ENCODE measurements at regions not wholly inside any gene's neighbourhood (a gene's known extent, or its start where the extent isn't known, plus 50 kb on each side); places are given as distances from the start of the nearest gene placed in this dataset.

DNA sequence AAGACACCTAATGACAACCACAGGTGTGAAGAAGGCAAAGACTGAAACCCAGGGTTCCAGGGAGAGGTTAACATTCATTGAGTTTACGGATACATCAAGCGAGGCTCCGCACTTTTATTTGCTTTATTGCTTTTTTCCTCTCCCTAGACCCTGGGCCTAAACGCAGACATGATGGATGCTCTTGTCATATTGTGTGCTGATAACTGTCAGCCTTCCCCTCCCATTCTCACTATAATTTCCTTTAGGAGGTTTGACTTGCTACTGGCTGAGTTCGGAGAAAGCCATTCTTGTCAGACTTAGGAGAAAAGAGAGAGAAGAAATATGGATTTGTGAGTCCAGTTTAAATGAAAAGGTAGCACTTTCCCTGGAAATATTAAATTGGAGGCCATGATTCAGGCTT is 471.6 kb downstream of the DNAH5 start:
- no peak for DNase-seq

GRCh38 chr5:13470975-13471374 is 473.5 kb downstream of the DNAH5 start:
- no peak for DNase-seq

GRCh38 chr5:13470263-13470662 is 474.2 kb downstream of the DNAH5 start:
- DNase-seq: no peak

DNA sequence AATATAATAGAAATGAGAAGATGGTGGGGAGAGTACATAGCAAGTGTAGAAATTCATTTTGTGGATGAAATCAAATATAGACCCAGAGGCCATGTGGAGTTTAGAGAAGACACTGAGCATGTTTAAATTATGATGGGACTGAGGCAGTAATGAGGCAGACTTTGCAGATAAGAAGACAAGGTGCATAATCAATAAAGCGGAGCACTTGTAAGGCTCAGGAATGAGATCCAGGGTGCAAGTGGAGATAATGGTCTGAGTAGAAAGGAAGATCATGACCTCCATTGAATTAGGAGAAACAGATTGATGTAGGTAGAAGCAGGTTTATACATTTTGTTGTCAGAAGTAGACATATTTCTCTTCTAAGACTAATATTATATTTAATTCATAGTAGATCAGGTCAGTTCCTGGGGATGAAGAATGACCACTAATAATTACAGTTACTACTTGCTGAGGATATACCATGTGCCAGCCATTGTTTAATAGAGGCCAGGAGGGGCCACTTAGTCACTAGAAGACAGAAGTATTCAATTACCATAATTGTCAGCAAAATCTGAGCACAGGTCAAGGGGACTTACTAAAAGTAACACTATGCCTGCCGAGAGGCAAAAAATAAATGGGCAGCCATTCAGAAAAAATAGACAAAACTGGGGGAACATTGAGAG is 479.8 kb downstream of the DNAH5 start:
- no peak for DNase-seq

DNA sequence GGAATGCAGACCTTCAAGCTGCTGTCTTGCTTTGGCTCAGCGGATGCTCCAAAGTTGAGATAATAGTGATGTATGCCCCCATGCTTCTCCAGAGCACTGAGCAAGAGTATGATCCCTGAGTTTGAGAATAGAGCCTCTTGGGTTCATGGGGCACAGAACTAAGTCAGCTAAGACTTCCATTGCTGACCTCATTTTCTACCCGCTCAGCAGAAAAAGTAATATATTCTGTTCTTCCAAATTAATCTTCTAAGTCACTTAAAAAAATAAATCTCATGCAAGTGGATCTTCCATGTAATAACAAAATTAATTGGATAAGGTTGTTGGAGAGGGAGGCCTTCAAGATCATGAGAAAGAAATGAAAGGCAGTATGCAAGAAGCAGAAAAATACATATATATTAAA is 483.9 kb downstream of the DNAH5 start:
- no peak for DNase-seq

DNA sequence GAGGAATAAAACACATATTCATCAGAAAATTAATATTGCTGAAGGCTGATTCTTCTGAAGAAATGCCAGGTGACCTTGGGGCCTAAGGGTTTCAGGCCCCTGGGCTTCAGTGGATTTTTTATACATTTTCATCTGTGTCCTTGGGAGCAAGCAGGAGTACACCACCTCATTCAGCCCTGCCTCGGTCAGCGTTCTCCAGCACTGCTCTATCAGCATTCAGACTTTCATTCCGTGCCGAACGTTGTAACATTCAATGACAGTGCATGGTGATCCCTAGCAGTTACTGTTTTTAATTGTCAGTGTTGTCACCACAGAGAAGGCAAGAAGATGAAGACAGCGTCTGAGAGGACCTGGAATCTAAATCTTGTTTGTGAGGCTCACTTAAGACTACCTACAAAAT is 490.4 kb downstream of the DNAH5 start:
- no peak for DNase-seq

- DNase-seq: no peak
These were observed 495.6 kb downstream of the DNAH5 start for GRCh38 chr5:13448843-13449242.

GRCh38 chr5:13439430-13439829 is 505.1 kb downstream of the DNAH5 start:
- no peak for DNase-seq

DNA sequence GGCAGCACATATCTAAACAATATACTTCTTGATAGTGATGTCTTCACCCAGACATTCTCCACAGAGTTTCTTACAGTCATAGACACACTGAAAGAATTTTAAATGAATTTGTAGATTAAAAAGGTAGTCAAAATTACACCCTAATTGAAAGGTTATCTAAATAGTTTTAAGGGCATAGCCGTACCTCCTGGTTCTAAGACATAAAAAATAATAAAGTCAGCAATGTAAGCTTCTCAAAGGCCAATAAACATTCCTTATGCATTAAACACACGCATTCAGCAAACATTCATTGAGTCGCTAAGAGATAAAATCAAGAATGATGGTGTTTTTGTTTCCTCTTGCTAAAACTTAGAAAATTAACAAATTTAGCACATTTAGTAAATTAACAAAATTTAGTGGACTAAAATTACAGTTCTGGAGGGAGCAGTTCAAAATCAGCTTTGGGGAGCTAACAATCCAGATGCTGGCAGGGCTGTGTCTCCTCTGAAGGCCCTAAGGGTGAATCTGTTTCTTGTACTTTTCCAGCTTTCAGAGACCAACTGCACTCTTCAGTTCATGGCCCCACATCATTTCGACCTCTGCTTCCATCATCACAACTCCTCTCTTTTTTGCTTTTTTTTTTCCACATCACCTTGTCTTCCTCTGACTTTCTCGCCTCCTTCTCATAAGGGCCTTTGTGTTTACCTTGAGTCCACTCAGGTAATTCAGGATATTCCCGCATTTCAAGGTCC is 516.5 kb downstream of the DNAH5 start:
- DNase-seq: no peak

GRCh38 chr5:13412040-13412595 is 532.4 kb downstream of the DNAH5 start:
- DNase-seq: no peak

DNA sequence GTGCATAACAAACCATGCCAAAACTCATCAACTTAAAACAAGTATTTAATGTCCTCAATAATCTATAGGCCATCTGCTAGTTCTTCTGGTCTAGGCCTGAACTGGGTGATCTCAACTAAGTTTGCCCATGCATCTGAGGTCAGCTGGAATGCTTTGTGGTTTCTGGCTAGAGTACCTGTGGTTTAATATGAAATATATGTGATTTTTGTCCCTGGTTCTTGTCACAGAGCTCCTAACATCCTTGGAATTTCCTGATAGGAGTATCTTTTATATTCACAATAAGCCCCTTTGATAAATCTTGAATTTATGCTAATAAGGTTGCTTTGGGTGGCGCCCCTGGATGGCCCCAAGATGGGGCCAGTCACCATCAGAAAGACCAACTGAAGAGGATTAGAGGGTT is 535.9 kb downstream of the DNAH5 start:
- DNase-seq: no peak

GRCh38 chr5:13403351-13403750 is 541.1 kb downstream of the DNAH5 start:
- DNase-seq: no peak

GRCh38 chr5:13385066-13385465 is 559.4 kb downstream of the DNAH5 start:
- no peak for DNase-seq

DNA sequence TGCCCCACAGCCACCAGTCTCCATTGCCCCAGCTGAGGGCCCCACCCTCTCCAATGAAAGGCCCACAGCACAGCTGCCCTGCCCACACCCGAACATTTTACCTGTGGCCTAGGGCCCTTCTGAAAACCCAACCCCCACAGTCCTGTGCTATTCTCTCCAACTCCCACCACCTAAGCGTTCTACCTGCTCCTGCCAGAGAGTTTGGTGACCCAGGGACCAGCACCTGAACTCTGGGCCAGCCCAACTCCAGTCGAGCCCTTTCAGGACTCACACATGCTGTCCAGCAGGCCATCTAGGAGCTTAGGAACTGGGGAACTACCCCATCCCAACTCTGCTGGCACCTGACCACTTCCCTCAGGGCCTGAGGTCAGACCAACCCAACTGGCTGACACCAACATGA is 562.3 kb downstream of the DNAH5 start:
- DNase-seq: no peak

GRCh38 chr5:13378091-13378490 is 566.4 kb downstream of the DNAH5 start:
- no peak for DNase-seq

DNA sequence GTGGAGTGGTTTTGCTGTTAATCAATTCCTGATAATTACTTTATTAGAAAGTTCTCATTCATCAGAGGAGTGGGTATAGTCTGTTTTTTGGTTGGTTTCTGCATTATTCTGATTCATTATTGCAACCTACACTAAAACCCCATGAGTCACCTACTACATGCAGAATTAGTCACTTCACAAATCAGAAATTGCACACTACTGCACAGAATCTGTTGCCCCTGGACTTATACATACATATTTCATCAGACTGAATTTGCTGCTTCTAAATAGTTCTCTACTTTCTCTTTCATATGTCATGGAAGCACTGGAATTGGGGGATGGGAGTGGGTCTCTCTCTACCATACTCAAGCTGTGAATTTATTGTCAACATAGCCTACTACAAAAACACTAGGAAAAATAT is 585.1 kb downstream of the DNAH5 start:
- DNase-seq: no peak

GRCh38 chr5:13358342-13358741 is 586.1 kb downstream of the DNAH5 start:
- DNase-seq: no peak

- no peak for DNase-seq
These were observed 586.6 kb downstream of the DNAH5 start for GRCh38 chr5:13357929-13358328.

DNA sequence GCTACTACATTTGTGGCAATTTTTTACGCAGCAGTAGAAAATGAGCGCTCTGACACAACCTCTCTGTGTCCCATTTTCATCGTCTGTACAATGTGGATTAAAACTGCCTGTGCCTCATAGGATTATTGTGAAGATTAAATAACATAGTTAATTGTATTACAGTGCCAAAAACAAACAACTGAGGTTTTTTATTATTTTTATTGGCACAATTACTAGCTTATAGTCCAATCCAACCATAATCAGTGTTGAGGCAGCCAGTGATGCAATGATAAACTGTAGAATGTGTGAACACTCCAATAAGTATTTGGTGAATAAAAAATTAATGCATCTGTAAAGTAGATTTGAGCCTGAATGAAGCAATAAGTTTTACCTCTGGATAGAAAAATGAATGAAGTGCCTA is 588.3 kb downstream of the DNAH5 start:
- DNase-seq: no peak

DNA sequence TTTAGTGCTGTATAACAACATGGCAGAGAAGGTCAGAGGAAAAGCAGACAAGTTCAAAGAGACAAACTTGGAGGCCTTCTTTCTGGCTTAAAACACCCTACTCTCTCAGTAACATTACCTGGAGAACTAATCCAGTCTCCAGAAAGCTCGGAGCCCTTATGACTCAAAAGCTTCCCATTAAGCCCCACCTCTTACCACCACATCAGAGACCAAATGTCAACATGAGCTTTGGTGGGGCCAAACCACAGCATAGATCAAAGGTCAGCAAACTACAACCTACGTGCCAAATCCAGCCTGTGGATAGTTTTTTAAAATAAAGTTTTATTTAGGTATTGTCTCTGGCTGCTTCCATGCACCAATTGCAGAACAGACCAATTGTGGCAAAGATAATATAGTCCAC is 589.9 kb downstream of the DNAH5 start:
- no peak for DNase-seq

DNA sequence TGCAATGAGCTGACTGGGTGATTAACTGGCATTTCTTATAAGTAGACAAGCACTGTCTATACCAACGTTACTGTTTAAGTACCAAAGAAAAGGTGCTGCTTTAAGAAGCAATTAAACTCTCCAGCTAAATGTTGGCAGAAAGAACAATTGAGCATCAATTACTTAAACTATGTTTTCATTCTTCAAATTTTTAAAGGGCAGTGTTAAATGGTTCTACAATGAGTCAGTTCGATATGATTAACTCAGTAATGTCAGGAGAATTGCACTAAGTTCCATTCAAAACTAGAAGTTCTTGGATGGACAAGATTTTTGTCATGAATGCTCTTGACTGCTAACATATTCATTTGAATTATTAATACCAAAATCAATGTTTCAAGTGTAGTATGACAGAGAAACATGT is 593.7 kb downstream of the DNAH5 start:
- DNase-seq: no peak

GRCh38 chr5:13348568-13348967 is 595.9 kb downstream of the DNAH5 start:
- no peak for DNase-seq

- no peak for DNase-seq
These were observed 598.1 kb downstream of the DNAH5 start for GRCh38 chr5:13346401-13346800.

GRCh38 chr5:13339093-13339492 is 605.4 kb downstream of the DNAH5 start:
- no peak for DNase-seq
